Spinal cord (tissue), 9 donors: ENCODE measurements at regions not wholly inside any gene's neighbourhood (a gene's known extent, or its start where the extent isn't known, plus 50 kb on each side); places are given as distances from the start of the nearest gene placed in this dataset.
A peak's percentile ranks its signal among the peaks of the same experiment; 100 is the strongest.

ENCODE experiments used
- DNase-seq, 6 donors: peaks; one replicate each; pipeline versions ENCODE4 v3.0.0 to v3.0.0-alpha.2; 2013 to 2015; ENCODE audit warnings: low spot score in 6 of 6, low read depth in 4 of 6
- H3K27ac ChIP-seq: one replicate; pipeline ENCODE4 v1.5.1; 2013; ENCODE audit warnings: low read depth, low read length, control low read depth
- H3K27me3 ChIP-seq: one replicate; pipeline ENCODE4 v1.6.1; 2013; ENCODE audit warnings: low read length; ENCODE audit not compliant: control insufficient read depth, insufficient read depth
- H3K36me3 ChIP-seq: one replicate; pipeline ENCODE4 v1.6.1; 2013; ENCODE audit warnings: low read length; ENCODE audit not compliant: control insufficient read depth, insufficient read depth
- H3K4me1 ChIP-seq: one replicate; pipeline ENCODE4 v1.6.1; 2013; ENCODE audit warnings: low read length; ENCODE audit not compliant: control insufficient read depth, insufficient read depth
- H3K4me3 ChIP-seq: one replicate; pipeline ENCODE4 v1.5.1; 2013; ENCODE audit warnings: low read depth, low read length, control low read depth
- H3K9me3 ChIP-seq: one replicate; pipeline ENCODE4 v1.6.1; 2013; ENCODE audit warnings: low read length; ENCODE audit not compliant: control insufficient read depth, insufficient read depth
- WGBS: methylation state at CpG from one replicate; pipeline ENCODE4 v1.1.5; 2013; ENCODE audit warnings: missing lambda C conversion rate; ENCODE audit not compliant: insufficient coverage; 5-methylcytosine and 5-hydroxymethylcytosine counted together
- donor health status: healthy.

DNA sequence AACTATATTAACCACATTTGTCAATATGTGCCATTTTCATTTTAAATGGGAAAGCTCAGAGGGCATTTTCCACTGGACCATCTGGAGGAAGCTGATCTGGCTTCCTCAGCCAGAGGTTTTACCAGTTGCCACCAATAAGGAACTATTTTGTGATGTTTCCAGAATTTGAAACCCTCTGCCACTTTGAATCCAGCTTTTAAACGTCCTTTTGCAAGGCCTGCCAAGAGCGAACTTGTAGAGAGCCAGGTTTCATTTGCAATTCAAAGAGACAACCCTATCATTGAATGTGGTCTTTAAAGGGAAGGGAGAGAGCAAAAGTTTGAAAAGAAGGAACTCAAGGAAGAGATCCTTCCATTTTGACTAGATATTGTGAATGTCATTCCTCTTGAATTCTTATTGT, 123.3 kb upstream of the CHL1 start:
- Histone ChIP-seq H3K27ac (peak overlapping the region; percentile 86), H3K36me3 (no peaks in the 10 kb centered on the region), H3K4me1 (peaks cover 2% of the 10 kb centered on the region), H3K27me3 (no peaks in the 10 kb centered on the region), H3K9me3 (no peaks in the 10 kb centered on the region), H3K4me3 (no peak overlapping the region)
- DNase-seq: peak in 3 of 6 donors; percentile 53 to 84 (median 68)
- no CpG with 5 or more reads among the region's 2 CpGs for WGBS

DNA sequence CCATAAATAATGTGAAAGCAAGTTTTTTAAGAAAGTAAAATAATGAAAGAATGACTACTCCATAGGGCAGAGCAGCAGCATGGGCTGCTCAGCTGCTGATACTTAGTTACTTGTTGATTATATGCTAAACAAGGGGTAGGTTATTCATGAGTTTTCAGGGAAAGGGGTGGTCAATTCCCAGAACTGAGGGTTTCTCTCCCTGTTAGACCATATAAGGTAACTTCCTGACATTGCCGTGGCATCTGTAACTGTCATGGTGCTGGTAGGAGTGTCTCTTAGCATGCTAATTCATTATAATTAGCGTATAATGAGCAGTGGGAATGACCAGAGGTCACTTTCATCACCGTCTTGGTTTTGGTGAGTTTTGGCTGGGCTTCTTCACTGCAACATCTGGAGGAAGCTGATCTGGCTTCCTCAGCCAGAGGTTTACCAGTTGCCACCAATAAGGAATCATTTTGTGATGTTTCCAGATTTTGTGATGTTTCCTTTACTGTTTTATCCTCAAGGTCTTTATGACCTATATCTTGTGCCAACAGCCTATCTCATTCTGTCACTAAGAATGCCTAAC, 121.8 kb upstream of the CHL1 start:
- WGBS: 100% methylated on average over 1 of the region's 3 CpGs
- no peak for DNase-seq
- Histone ChIP-seq H3K27me3 (no peaks in the 10 kb centered on the region), H3K36me3 (no peaks in the 10 kb centered on the region), H3K4me1 (peaks cover 2% of the 10 kb centered on the region), H3K27ac (peak overlapping the region; percentile 8), H3K4me3 (no peak overlapping the region), H3K9me3 (no peaks in the 10 kb centered on the region)

DNA sequence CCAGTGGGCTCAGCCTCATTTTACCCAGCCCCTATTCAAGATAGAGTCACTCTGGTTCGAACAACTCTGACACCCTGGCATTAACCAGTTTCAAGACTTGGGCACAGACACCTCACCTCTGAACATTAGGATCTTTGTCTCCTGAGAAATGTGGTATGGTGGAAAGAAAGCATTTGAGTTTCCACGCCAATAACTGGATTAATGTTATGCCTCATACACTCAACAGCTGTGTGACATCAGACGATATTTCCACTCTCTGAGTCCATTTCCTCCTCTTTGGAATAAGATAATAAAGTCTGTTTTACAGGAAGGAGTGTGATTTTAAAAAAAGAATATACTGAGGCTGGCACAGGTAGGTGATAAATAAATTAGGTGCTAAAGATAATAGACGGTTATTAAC, 121.3 kb upstream of the CHL1 start:
- no peaks in the 10 kb centered on the region for H3K27me3 ChIP-seq
- H3K36me3 ChIP-seq: no peaks in the 10 kb centered on the region
- H3K27ac ChIP-seq: no peak overlapping the region
- H3K4me1 ChIP-seq: peaks cover 2% of the 10 kb centered on the region
- H3K4me3 ChIP-seq: no peak overlapping the region
- no peaks in the 10 kb centered on the region for H3K9me3 ChIP-seq
- no peak for DNase-seq
- no CpG with 5 or more reads among the region's 4 CpGs for WGBS

DNA sequence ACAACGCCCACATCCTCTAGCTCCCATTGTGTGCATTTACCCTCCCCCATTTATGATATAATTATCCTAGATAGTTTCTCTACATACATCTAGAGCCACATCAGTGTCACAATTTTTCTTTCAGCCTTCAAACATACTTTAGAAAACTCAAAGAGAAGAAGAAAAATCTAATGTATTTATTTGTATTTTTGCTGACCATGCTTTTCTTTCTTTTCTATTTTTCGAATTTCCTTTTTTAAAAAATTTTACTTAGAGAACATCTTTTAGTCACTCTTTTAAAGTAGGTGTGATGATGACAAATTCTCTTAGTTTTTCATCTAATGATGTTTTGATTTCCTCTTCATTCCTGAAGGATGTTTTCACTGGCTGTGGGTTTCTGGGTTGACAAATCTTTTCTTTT, 117.0 kb upstream of the CHL1 start:
- 100% methylated on average over 1 of the region's 2 CpGs for WGBS
- Histone ChIP-seq H3K9me3 (no peaks in the 10 kb centered on the region), H3K4me1 (no peaks in the 10 kb centered on the region), H3K4me3 (no peak overlapping the region), H3K36me3 (no peaks in the 10 kb centered on the region), H3K27ac (no peak overlapping the region), H3K27me3 (no peaks in the 10 kb centered on the region)
- no peak for DNase-seq

DNA sequence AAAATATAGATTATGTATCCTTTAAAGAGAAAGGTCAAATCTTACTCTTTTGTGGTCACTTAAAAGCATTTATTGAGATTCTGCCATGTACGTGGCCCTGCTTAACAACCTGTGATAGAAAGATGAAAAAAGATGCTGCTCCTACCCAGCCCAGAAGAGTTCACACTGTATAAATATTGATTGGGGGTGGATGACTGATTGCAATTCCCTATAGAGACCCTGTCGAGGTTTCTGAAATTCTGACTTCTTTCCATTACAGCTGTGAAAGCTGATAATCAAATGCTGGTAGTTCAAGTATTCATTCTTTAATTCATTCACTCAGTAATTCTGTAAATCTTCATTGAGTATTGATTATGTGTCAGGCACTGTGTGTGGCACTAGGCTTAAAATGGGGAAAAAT, 114.1 kb upstream of the CHL1 start:
- WGBS: no CpG with 5 or more reads among the region's 2 CpGs
- no peak overlapping the region for H3K4me3 ChIP-seq
- peaks cover under 1% of the 10 kb centered on the region for H3K4me1 ChIP-seq
- no peaks in the 10 kb centered on the region for H3K27me3 ChIP-seq
- no peak overlapping the region for H3K27ac ChIP-seq
- no peaks in the 10 kb centered on the region for H3K36me3 ChIP-seq
- DNase-seq: no peak
- H3K9me3 ChIP-seq: no peaks in the 10 kb centered on the region

DNA sequence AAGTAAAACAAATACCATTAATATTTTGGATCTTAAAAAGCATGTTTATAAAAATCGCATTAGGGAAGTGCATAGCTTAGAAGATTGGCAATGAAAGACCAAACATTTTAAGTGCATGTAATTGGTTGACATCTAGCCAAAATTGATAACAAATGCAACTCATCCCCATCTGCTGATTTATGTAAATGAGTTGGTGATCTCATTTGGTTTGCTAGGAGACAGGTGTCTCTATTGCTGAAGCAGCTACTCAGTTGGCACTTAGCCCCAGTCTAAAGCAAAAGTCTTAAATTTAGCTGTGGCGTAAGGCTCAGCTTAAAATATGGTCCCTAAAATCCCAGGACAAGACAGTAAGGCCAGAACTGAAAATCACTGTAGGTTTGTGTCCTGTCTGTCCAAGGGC, 113.5 kb upstream of the CHL1 start:
- H3K4me1 ChIP-seq: peaks cover 3% of the 10 kb centered on the region

DNA sequence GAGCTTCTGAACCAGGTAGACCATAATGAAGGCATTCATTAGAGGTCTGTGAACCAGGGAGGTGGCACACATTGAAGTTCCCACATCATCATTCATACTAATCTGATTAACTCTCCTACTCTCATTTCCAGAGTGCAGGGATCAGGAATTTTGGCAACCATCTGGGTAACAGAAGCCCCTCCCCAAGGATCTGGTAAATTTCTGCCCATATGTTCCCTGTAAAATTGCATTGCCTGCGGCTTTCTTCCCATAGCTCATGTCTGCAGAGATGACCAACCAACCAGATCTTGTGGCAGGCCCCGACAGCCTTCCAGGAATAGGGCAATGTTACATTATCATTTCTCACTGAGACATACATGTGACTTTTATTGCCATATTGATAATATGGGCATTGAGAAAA, 111.4 kb upstream of the CHL1 start:
- Histone ChIP-seq H3K9me3 (no peaks in the 10 kb centered on the region), H3K27me3 (no peaks in the 10 kb centered on the region), H3K4me3 (no peak overlapping the region), H3K36me3 (no peaks in the 10 kb centered on the region), H3K4me1 (peaks cover 3% of the 10 kb centered on the region), H3K27ac (no peak overlapping the region)
- WGBS: 63% methylated on average over 1 of the region's 2 CpGs
- DNase-seq: peak in 1 of 6 donors; percentile 62

More for the DNA sequence above, 113.5 kb upstream of the CHL1 start:
- H3K36me3 ChIP-seq: no peaks in the 10 kb centered on the region
- DNase-seq: peak in 1 of 6 donors; percentile 84
- no peak overlapping the region for H3K4me3 ChIP-seq
- H3K27me3 ChIP-seq: no peaks in the 10 kb centered on the region
- WGBS: 67% methylated on average over 1 of the region's 2 CpGs
- no peaks in the 10 kb centered on the region for H3K9me3 ChIP-seq
- no peak overlapping the region for H3K27ac ChIP-seq

DNA sequence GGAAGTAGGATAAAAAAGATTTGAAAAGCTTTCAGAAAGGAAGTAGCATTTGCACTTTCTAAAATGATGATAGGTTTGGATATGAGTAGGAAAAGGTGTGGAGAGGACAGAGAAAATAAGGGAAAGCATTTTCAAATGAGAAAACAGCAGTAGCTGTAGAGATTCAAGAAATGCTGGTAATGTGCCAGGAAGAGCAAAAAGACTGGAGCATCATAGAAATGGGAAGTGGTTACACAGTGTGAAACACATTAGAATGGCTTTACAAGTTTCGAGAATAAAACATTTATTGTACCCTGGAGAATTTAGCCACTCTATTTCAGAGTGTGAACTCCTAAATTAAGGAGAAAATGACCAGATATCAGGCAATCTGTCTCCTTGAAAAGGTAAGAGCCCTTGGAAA, 108.3 kb upstream of the CHL1 start:
- no CpG with 5 or more reads among the region's 1 CpG for WGBS
- H3K9me3 ChIP-seq: no peaks in the 10 kb centered on the region
- H3K4me3 ChIP-seq: no peak overlapping the region
- DNase-seq: peak in 2 of 6 donors; percentile 51 to 64
- H3K27ac ChIP-seq: no peak overlapping the region
- H3K36me3 ChIP-seq: no peaks in the 10 kb centered on the region
- H3K4me1 ChIP-seq: peaks cover 3% of the 10 kb centered on the region
- H3K27me3 ChIP-seq: no peaks in the 10 kb centered on the region

DNA sequence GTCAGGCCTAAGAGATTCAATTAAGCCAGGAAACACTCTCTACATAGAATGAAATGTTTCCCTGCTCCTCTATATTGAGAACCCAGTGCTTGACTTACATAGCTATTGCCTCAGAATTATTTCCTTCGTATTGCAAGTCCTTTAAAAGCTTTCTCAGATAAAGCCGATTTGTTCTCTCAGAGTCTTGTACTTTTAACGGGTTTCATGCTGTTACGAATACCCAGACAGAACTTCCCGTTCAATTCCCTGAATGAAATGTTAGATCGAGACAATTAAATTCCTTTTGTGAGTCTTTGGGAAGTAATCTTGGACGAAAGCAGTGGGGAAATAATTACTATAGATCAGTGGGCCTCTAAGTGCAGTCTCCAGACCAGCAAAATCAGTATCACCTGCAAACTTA, 102.8 kb upstream of the CHL1 start:
- H3K4me1 ChIP-seq: no peaks in the 10 kb centered on the region

DNA sequence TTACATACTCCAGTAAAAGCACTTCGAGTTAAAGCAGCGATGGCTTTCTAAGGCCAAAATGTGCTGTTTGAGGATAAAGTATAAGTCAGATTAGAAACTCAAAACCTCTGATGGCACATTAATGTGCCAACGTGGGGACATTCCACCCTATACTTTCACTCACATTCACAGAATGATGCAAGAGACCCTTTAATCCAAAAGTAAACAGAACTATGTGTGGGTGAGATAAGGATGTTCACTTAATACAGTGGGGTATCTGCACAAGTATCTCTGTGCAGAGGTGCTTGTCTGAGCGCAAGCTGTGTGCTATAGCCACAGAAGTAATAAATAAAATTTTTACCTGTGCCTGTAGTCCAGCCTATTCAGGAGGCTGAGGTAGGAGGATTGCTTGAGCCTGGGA, 100.3 kb upstream of the CHL1 start:
- WGBS: no CpG with 5 or more reads among the region's 4 CpGs
- Histone ChIP-seq H3K4me1 (peaks cover 10% of the 10 kb centered on the region), H3K27me3 (no peaks in the 10 kb centered on the region), H3K4me3 (no peak overlapping the region), H3K27ac (no peak overlapping the region), H3K9me3 (no peaks in the 10 kb centered on the region), H3K36me3 (no peaks in the 10 kb centered on the region)
- DNase-seq: no peak

More for the DNA sequence above, 102.8 kb upstream of the CHL1 start:
- no peaks in the 10 kb centered on the region for H3K27me3 ChIP-seq
- H3K36me3 ChIP-seq: no peaks in the 10 kb centered on the region
- WGBS: 51% methylated on average over 5 of the region's 7 CpGs
- peak in 1 of 6 donors; percentile 74 for DNase-seq
- H3K27ac ChIP-seq: no peak overlapping the region
- no peaks in the 10 kb centered on the region for H3K9me3 ChIP-seq
- H3K4me3 ChIP-seq: no peak overlapping the region
